CD14-positive monocyte (primary cell): ENCODE measurements at regions not wholly inside any gene's neighbourhood (a gene's known extent, or its start where the extent isn't known, plus 50 kb on each side); places are given as distances from the start of the nearest gene placed in this dataset.

Source experiments
- DNase-seq, 3 donors: peaks; one replicate each; pipeline ENCODE4 v3.0.0-alpha.2; 2011 to 2022
- H2AFZ ChIP-seq: 2 replicates; pipeline ENCODE4 v1.6.0; 2012; ENCODE audit warnings: mild to moderate bottlenecking, low read depth, low read length, inconsistent platforms; ENCODE audit not compliant: insufficient read depth, poor library complexity, severe bottlenecking
- H3K27ac ChIP-seq, 2 donors: 1 replicate in 1 of 2; 2 replicates in 1 of 2; pipeline ENCODE4 v1.5.1; 2012 to 2013; ENCODE audit warnings: low read length in 2 of 2, control low read depth in 1 of 2, inconsistent platforms in 1 of 2, low read depth in 1 of 2, mild to moderate bottlenecking in 1 of 2
- H3K27me3 ChIP-seq, 2 donors: one replicate each; pipeline versions ENCODE4 v1.6.0 to v1.6.1; 2011 to 2013; ENCODE audit warnings: low read length in 2 of 2; ENCODE audit not compliant: control insufficient read depth in 2 of 2, insufficient read depth in 2 of 2
- H3K36me3 ChIP-seq, 2 donors: replicated peaks in 1 of 2; 1 replicate in 1 of 2; 2 replicates in 1 of 2; pipeline versions ENCODE4 v1.5.1 to v1.6.1; 2012 to 2013; ENCODE audit warnings: low read length in 2 of 2, control low read depth in 1 of 2, inconsistent platforms in 1 of 2, mild to moderate bottlenecking in 1 of 2; ENCODE audit not compliant: insufficient read depth in 2 of 2, control insufficient read depth in 1 of 2
- H3K4me1 ChIP-seq, 2 donors: 1 replicate in 1 of 2; 2 replicates in 1 of 2; pipeline versions ENCODE4 v1.5.1 to v1.6.1; 2012 to 2013; ENCODE audit warnings: low read length in 2 of 2, control low read depth in 1 of 2, inconsistent platforms in 1 of 2, mild to moderate bottlenecking in 1 of 2, moderate library complexity in 1 of 2; ENCODE audit not compliant: insufficient read depth in 2 of 2, control insufficient read depth in 1 of 2
- H3K4me2 ChIP-seq: replicated peaks from 2 replicates; pipeline ENCODE3; 2012; ENCODE audit warnings: low read length, moderate library complexity, mild to moderate bottlenecking; ENCODE audit not compliant: poor library complexity, severe bottlenecking; ENCODE audit errors: extremely low read depth
- H3K4me3 ChIP-seq, 3 experiments: fragments of 200-600 bp in 1 of 3; sonication (generic) in 1 of 3; replicated peaks in 1 of 3; 1 replicate in 2 of 3; 2 replicates in 1 of 3; pipeline ENCODE4 v1.5.1; 2011 to 2013; ENCODE audit warnings: low read length in 3 of 3, mild to moderate bottlenecking in 3 of 3, control low read depth in 2 of 3, low read depth in 2 of 3, inconsistent platforms in 1 of 3, moderate library complexity in 1 of 3
- H3K79me2 ChIP-seq: 2 replicates; pipeline ENCODE4 v1.6.0; 2012; ENCODE audit warnings: mild to moderate bottlenecking, control low read depth, inconsistent platforms, low read length, moderate library complexity; ENCODE audit not compliant: insufficient read depth
- H3K9ac ChIP-seq: 2 replicates; pipeline ENCODE4 v1.6.0; 2017; ENCODE audit warnings: low read length, mild to moderate bottlenecking; ENCODE audit not compliant: insufficient read depth, poor library complexity, severe bottlenecking
- H3K9me3 ChIP-seq, 2 donors: replicated peaks in 1 of 2; 1 replicate in 1 of 2; 2 replicates in 1 of 2; pipeline versions ENCODE4 v1.5.1 to v1.6.1; 2012 to 2013; ENCODE audit warnings: low read length in 2 of 2, control low read depth in 1 of 2; ENCODE audit not compliant: control insufficient read depth in 1 of 2, insufficient read depth in 1 of 2
- H4K20me1 ChIP-seq: 2 replicates; pipeline ENCODE4 v1.6.0; 2012; ENCODE audit warnings: mild to moderate bottlenecking, low read length, control low read depth, moderate library complexity; ENCODE audit not compliant: insufficient read depth
- H3K27ac Mint-ChIP-seq, 7 donors: one replicate each; pipeline ENCODE4 v1.8.0; 2020; ENCODE audit warnings: mild to moderate bottlenecking in 7 of 7, mixed read lengths in 7 of 7, moderate library complexity in 6 of 7, inconsistent platforms in 2 of 7
- H3K27me3 Mint-ChIP-seq, 3 donors: one replicate each; pipeline ENCODE4 v1.8.0; 2021 to 2022; ENCODE audit warnings: low read depth in 3 of 3, mild to moderate bottlenecking in 3 of 3, mixed read lengths in 3 of 3, moderate library complexity in 3 of 3, inconsistent platforms in 1 of 3
- H3K36me3 Mint-ChIP-seq, 2 donors: one replicate each; pipeline ENCODE4 v1.8.0; 2020; ENCODE audit warnings: mixed read lengths in 2 of 2, inconsistent platforms in 1 of 2, mild to moderate bottlenecking in 1 of 2
- H3K4me1 Mint-ChIP-seq: one replicate; pipeline ENCODE4 v1.8.0; 2020; ENCODE audit warnings: mild to moderate bottlenecking, mixed read lengths
- H3K4me3 Mint-ChIP-seq, 2 donors: one replicate each; pipeline ENCODE4 v1.8.0; 2020; ENCODE audit warnings: mild to moderate bottlenecking in 2 of 2, mixed read lengths in 2 of 2, moderate library complexity in 1 of 2
- H3K9me3 Mint-ChIP-seq, 7 donors: one replicate each; pipeline ENCODE4 v1.8.0; 2020 to 2022; ENCODE audit warnings: mixed read lengths in 7 of 7, mild to moderate bottlenecking in 6 of 7, moderate library complexity in 6 of 7, inconsistent platforms in 2 of 7
- CTCF ChIP-seq: fragments of 200-600 bp; IDR thresholded peaks from one replicate; pipeline ENCODE4 v1.8.0; 2022; ENCODE audit warnings: antibody characterized with exemption, mild to moderate bottlenecking
- WGBS: methylation state at CpG from one replicate; pipeline ENCODE4 v1.1.5; 2013; ENCODE audit warnings: missing lambda C conversion rate; ENCODE audit not compliant: insufficient coverage; 5-methylcytosine and 5-hydroxymethylcytosine counted together
- intact Hi-C, 2 donors: fragments of 100-400 bp; cut with micrococcal nuclease; formaldehyde crosslinking; loops; one replicate each; pipeline versions ENCODE4 v1.15.0 to v1.15.1; 2023

GRCh38 chrX:34294665-34295064, 162.6 kb upstream of the FAM47A start:
- no peak overlapping the region for H2AFZ ChIP-seq
- H3K27ac ChIP-seq, result no peak overlapping the region
- H3K9me3 ChIP-seq, result no peaks in the 10 kb centered on the region
- 100% methylated on average over 2 of the region's 6 CpGs for WGBS
- no peaks in the 10 kb centered on the region for H3K4me1 Mint-ChIP-seq
- H3K4me3 ChIP-seq, result no peak overlapping the region
- no peak overlapping the region for H3K4me2 ChIP-seq
- intact Hi-C loops, result no loop called here
- H3K9me3 Mint-ChIP-seq, result peaks cover 0 to 4% (median 0%) of the 10 kb centered on the region in 7 donors
- no peaks in the 10 kb centered on the region for H3K79me2 ChIP-seq
- no peak overlapping the region for H3K27ac Mint-ChIP-seq
- no peaks in the 10 kb centered on the region for H3K27me3 Mint-ChIP-seq
- no peaks in the 10 kb centered on the region for H3K4me1 ChIP-seq
- no peak overlapping the region for H3K9ac ChIP-seq
- no peaks in the 10 kb centered on the region for H3K27me3 ChIP-seq
- no peaks in the 10 kb centered on the region for H3K36me3 Mint-ChIP-seq
- H3K36me3 ChIP-seq, result no peaks in the 10 kb centered on the region
- H4K20me1 ChIP-seq, result no peaks in the 10 kb centered on the region
- TF ChIP-seq CTCF, result no peak
- no peak for DNase-seq
- H3K4me3 Mint-ChIP-seq, result no peak overlapping the region

GRCh38 chrX:34288782-34289181, 156.7 kb upstream of the FAM47A start:
- no peak for TF ChIP-seq CTCF
- Histone ChIP-seq H3K9ac (no peak overlapping the region), H2AFZ (no peak overlapping the region), H3K4me3 (no peak overlapping the region), H3K4me1 (no peaks in the 10 kb centered on the region), H3K9me3 (no peaks in the 10 kb centered on the region), H4K20me1 (no peaks in the 10 kb centered on the region), H3K27ac (no peak overlapping the region), H3K27me3 (no peaks in the 10 kb centered on the region), H3K4me2 (no peak overlapping the region), H3K79me2 (no peaks in the 10 kb centered on the region), H3K36me3 (no peaks in the 10 kb centered on the region)
- Mint-ChIP-seq H3K36me3 (no peaks in the 10 kb centered on the region), H3K9me3 (no peaks in the 10 kb centered on the region), H3K4me3 (no peak overlapping the region), H3K4me1 (no peaks in the 10 kb centered on the region), H3K27ac (no peak overlapping the region), H3K27me3 (no peaks in the 10 kb centered on the region)
- WGBS, result no CpG with 5 or more reads among the region's 2 CpGs
- intact Hi-C loops, result no loop called here
- DNase-seq, result no peak
